NCI-H748 (cell line): ENCODE measurements at regions not wholly inside any gene's neighbourhood (a gene's known extent, or its start where the extent isn't known, plus 50 kb on each side); places are given as distances from the start of the nearest gene placed in this dataset.
"Not testable (repeated sequence)": the region's sequence is repeated elsewhere in the genome, so short reads cannot be mapped to it uniquely, and the experiment has no call there.

Source experiments
- DNase-seq: peaks from one replicate; lab custom pipeline; 2025; ENCODE audit not compliant: unreplicated experiment; lab: John Stamatoyannopoulos, UW

DNA sequence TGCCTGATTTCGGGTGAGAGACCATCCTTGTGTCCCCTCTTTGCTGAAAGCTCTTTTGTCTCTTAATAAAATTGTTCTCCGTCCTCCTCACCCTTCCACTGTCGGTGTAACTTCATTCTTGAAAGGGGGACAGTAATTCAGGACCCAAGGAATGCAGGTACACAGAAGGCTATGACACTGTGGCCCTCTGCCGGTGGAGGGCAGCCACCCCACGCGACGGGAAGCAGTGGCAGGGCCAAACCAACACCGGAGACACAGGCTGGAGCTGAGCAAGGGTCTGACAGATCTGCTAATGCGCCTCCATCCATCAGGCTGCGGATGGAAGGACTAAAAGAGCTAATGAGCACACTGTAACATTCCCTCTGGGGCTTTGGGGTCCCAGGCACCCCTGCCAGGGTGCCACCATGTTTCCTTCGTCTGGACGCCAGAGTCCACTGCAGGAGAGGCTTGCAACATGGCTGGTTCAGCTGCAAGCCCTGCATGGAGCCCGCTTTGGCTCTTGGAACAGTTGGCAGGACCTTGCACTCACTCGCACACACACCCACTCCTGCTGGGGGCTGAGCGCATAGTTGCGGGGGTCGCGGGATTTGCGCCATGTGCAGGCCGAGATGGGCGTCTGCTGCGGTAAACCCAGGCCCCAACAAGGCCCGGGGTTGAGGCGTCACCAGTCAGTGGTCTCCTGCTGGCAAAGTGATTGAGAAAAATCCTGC is 544.1 kb upstream of the CDH7 start:
- DNase-seq: no peak

DNA sequence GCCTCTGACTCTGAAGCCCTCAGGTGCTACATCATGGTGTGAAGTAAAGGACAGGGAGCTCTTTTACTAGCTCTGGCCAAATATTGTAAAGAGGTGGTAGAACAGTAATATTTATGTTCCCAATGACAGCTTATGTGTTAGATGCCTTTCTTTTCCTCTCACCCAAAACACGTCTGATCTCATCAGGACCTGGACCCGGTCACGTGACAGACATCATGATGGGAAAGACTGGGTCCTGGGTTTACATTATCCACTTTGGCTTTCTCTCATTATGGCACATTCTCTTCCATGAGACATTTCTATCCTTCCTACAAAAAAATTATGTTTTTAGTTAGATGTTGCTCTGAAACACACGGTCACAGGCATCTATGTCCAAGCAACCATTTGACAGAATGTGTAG is 548.7 kb upstream of the CDH7 start:
- DNase-seq: no peak

- DNase-seq: no peak
These were observed 575.1 kb upstream of the CDH7 start for GRCh38 chr18:65175681-65176080.

DNA sequence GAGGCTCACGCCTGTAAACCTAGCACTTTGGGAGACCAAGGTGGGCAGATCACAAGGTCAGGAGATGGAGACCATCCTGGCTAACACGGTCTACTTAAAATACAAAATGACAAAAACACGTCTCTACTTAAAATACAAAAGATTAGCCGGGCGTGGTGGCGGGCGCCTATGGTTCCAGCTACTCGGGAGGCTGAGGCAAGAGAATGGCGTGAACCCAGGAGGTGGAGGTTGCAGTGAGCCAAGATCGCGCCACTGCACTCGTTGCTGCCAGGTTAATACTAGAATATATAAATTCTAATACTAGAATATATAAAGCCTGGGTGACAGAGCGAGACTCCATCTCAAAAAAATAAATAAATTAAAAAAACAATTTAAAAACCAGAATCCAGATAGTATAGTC is 588.7 kb upstream of the CDH7 start:
- not testable (repeated sequence) for DNase-seq

GRCh38 chr18:65146482-65147021 is 604.3 kb upstream of the CDH7 start:
- peak; percentile 33 for DNase-seq

GRCh38 chr18:65145312-65145711 is 605.5 kb upstream of the CDH7 start:
- no peak for DNase-seq

GRCh38 chr18:65133610-65134009 is 617.2 kb upstream of the CDH7 start:
- DNase-seq: no peak

DNA sequence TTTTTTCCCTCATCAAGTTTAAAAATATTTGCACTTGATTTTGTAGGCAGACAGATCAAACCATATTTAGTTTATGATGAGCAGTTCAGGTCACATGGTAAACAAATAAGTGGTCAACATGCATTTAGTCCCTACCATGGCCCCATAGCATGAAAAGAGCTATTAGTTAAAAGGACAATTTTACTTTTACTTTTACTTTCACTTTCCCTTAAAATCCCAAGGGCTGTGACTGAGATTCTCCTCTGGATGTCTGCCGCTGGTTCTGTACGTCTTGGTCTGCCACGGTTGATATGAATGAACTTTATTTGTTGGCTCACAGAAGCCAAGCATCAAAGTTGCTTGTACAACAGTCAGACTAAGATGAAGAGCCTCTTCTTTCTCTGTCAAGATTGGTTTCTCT is 626.2 kb upstream of the CDH7 start:
- no peak for DNase-seq

GRCh38 chr18:65103864-65104263 is 646.9 kb upstream of the CDH7 start:
- DNase-seq: no peak

DNA sequence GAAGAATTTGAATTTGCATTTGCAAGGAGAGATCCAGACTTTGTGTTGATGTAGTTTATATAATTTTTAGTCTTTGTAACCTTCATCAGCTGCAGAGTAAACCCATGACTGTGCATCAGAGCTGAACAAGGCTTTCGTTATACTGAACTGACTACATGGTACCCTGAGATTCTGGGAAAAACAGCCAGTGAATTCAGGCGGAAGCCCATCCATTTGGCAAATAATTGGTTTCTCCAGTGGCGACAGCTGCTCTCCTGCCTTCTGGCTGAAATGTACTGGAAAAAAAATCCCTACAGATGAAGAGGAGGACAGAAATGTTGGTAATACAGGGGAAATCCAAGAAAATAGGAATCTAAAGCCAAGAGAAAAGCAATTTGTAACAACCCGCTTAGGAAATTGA is 657.5 kb upstream of the CDH7 start:
- DNase-seq: no peak

DNA sequence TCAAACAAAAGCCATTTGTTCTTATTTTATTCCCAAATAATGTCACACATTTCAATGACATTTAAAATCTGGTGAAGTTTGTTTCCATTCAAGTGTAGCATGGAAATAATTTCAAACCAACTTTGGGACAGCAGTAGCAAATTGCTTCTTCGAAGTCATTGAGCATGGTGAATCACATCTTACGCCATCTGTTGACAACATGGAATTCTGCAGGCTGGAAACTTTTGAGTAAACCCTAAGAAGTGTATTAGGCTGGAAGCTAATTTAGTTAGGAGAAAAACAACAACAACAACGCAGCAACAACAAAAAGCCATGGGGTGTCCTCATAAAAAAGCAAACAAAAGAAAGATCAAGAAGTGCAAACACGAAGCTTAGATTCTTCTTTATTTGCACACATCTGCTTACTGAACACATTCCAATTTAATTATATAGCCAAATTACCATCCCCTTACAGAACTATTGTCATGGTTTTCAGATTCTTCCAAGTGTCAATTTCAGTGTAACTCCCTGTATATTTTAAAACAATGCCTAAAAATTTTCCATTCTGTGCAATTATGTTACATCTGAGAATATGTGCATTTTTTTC is 659.0 kb upstream of the CDH7 start:
- DNase-seq: peak; percentile 73

DNA sequence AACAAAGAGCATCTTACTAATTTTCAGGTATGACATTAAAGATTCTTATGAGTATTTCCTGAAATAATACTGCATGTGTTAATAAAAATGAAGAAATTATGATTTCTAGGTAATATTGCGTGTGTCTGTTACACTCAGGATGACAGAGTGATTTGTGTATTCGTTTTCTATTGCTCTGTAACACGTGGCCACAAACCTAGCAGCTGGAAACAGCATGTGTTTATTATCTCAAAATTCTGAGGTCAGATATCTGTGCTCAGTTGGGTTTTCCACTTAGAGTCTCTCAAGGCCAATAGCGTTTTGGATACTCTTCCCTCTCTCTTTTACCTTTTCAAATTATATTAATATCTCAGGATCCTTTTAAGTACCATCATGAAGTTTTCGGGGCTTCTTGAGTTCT is 667.9 kb upstream of the CDH7 start:
- DNase-seq: no peak

- no peak for DNase-seq
These were observed 669.0 kb upstream of the CDH7 start for GRCh38 chr18:65081786-65082185.

DNA sequence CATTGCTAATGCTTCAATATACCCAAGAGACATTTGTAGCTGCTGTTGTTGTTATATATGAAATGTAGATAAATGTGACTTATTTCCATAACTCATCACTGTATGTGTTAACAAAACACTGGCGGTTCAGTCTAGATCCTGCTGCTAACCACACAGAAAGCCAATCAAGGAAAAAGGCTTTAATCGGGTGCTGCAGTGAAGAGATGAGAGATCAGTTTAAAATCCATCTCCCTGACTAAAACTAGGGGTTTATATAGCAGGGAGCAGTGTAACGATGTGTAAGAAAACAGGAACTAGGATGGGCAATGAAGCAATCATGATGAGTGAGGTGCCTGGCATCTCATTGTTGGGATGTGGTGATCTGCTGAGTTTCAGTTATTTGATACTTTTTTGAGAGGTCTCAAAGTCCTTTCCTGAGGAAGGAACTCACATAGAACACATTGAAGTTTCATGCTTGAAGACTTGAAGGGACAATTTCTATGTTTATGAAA is 677.7 kb upstream of the CDH7 start:
- DNase-seq: no peak

DNA sequence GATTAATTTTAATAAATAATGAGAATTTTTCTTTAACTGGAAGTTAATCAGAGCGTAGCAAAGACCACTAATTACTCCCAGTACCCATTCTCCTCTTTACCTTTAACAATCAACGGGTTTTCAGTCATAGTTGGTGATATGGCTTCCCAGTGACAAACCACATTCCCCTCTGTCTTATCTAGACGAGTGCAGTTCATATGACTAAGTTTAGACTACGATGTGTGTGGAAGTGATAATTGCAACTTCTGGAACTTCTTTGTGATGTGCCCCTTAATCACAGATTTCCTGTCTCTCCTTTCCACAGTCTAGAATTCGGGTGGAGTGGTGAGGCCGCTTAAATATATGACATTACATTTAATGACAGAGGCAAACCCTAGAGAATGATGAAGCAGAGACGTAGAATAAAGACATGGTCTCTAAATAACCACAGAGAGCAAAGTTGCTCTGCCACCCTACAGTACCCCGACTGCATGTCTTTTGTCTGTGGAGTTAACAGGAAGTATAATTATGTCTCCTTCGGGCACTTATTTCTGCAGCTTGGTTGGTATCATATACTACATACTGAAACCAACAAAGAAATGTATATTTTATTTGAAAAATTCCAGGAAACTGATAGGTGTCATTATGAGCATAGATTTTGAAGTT is 693.3 kb upstream of the CDH7 start:
- DNase-seq: peak; percentile 36

GRCh38 chr18:65056575-65056974 is 694.2 kb upstream of the CDH7 start:
- DNase-seq: no peak

GRCh38 chr18:65049586-65049985 is 701.2 kb upstream of the CDH7 start:
- DNase-seq: no peak

- no peak for DNase-seq
These were observed 711.2 kb upstream of the CDH7 start for GRCh38 chr18:65039578-65039977.

DNA sequence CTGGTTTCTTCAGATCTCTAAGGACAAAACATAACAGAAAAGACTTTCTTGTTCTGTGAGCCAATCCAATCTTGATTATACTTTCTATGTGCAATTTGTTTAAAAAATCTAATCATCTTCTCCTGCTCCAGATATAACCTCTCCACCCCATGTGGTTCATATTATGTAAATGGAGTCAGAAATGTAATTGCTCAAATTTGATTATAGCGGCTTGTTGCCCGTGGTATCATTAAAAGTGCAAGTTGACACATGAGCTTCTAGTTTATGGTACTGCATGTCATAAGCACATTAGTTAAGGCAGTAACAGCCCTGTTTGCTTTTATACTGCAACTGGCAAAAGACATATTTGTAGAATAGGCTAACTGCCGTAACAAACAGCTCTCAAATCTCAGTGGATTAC is 715.1 kb upstream of the CDH7 start:
- DNase-seq: no peak

- no peak for DNase-seq
These were observed 725.1 kb upstream of the CDH7 start for GRCh38 chr18:65025756-65026155.

DNA sequence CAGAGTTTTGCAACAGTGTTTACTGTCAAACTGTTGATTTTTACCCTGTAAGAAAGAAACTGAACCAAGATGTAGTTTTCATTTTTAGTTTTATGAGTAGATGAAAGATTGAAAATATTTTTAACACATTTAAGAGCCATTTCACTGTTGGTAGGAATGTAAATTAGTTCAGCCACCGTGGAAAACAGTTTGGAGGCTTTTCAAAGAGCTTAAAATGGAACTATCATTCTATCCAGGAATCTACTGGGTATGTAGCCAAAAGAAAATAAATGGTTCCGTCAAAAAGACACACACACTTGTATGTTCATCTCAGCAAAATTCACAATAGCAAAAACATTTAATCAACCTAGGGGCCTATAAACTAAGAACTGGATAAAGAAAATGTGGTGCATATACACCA is 729.8 kb upstream of the CDH7 start:
- DNase-seq: no peak

DNA sequence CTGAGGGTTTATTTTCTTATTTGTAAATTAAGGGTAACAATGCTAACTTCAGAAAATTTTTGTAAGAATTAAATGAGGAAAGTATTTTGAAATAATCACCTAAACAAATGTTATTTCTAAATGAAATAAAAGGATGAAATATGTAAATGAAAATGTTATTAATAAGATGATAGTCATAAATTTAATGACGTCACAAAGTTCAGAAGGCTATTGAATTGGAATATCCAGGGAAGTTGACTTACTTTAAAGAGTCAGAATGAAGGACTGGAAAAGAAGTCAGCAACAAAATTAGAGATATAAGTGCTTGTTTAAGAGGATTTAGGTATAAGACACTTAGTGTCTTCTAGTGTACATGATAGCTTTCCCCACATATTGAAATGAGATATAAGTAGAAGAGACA is 732.6 kb upstream of the CDH7 start:
- no peak for DNase-seq
